GM19035 (cell line): ENCODE measurements at regions not wholly inside any gene's neighbourhood (a gene's known extent, or its start where the extent isn't known, plus 50 kb on each side); places are given as distances from the start of the nearest gene placed in this dataset.

Experiments used
- ATAC-seq: cut with Tn5 transposase; IDR thresholded peaks from one replicate; pipeline ENCODE4 v1.9.1; 2021; ENCODE audit not compliant: unreplicated experiment

- ATAC-seq: no peak
Measured at GRCh38 chr9:118984607-118985006, 384.6 kb downstream of the BRINP1 start.

GRCh38 chr9:118985851-118986250, 383.4 kb downstream of the BRINP1 start:
- ATAC-seq: no peak

GRCh38 chr9:118987167-118987566, 382.1 kb downstream of the BRINP1 start:
- no peak for ATAC-seq

- no peak for ATAC-seq
Measured at GRCh38 chr9:118990949-118991348, 378.3 kb downstream of the BRINP1 start.

GRCh38 chr9:118991366-118992285, 377.6 kb downstream of the BRINP1 start:
- ATAC-seq: no peak

GRCh38 chr9:118992813-118993794, 376.1 kb downstream of the BRINP1 start:
- ATAC-seq: no peak

GRCh38 chr9:118993965-118994364, 375.3 kb downstream of the BRINP1 start:
- ATAC-seq: no peak

GRCh38 chr9:119002491-119002890, 366.7 kb downstream of the BRINP1 start:
- ATAC-seq: no peak

GRCh38 chr9:119003201-119003611, 366.0 kb downstream of the BRINP1 start:
- no peak for ATAC-seq

- ATAC-seq: no peak
Measured at GRCh38 chr9:119003882-119004617, 365.2 kb downstream of the BRINP1 start.

GRCh38 chr9:119004618-119004990, 364.6 kb downstream of the BRINP1 start:
- ATAC-seq: no peak

- ATAC-seq: no peak
Measured at GRCh38 chr9:119005162-119005561, 364.1 kb downstream of the BRINP1 start.

GRCh38 chr9:119009249-119009648, 360.0 kb downstream of the BRINP1 start:
- ATAC-seq: no peak

GRCh38 chr9:119020284-119020683, 349.0 kb downstream of the BRINP1 start:
- no peak for ATAC-seq

- ATAC-seq: no peak
Measured at GRCh38 chr9:119020730-119021333, 348.4 kb downstream of the BRINP1 start.

- no peak for ATAC-seq
Measured at GRCh38 chr9:119026120-119026519, 343.1 kb downstream of the BRINP1 start.

GRCh38 chr9:119027901-119028699, 341.1 kb downstream of the BRINP1 start:
- no peak for ATAC-seq

- no peak for ATAC-seq
Measured at GRCh38 chr9:119029886-119030285, 339.3 kb downstream of the BRINP1 start.

GRCh38 chr9:119033596-119033995, 335.6 kb downstream of the BRINP1 start:
- ATAC-seq: no peak

- ATAC-seq: no peak
Measured at GRCh38 chr9:119036969-119037368, 332.3 kb downstream of the BRINP1 start.
